Tibial artery (tissue), 4 donors: ENCODE measurements at regions not wholly inside any gene's neighbourhood (a gene's known extent, or its start where the extent isn't known, plus 50 kb on each side); places are given as distances from the start of the nearest gene placed in this dataset.

Experiments
- DNase-seq, 2 donors: peaks; one replicate each; pipeline ENCODE4 v3.0.0-alpha.2; 2019
- H3K27ac ChIP-seq, 2 donors: fragments of 200-600 bp; sonication (generic) in 1 of 2; 1 replicate in 1 of 2; 2 replicates in 1 of 2; pipeline ENCODE4 v1.5.1; 2018 to 2019; ENCODE audit warnings: mild to moderate bottlenecking in 1 of 2
- H3K27me3 ChIP-seq, 2 donors: fragments of 200-600 bp; sonication (generic) in 1 of 2; one replicate each; pipeline versions ENCODE4 v1.5.1 to v1.6.0; 2016 to 2019
- H3K36me3 ChIP-seq, 3 donors: fragments of 200-600 bp; sonication (generic) in 2 of 3; one replicate each; pipeline ENCODE4 v1.5.1; 2016 to 2019; ENCODE audit warnings: mild to moderate bottlenecking in 2 of 3
- H3K4me1 ChIP-seq, 4 donors: fragments of 200-600 bp; sonication (generic) in 2 of 4; 1 replicate in 3 of 4; 2 replicates in 1 of 4; pipeline ENCODE4 v1.5.1; 2016 to 2019
- H3K4me3 ChIP-seq, 2 donors: fragments of 200-600 bp; sonication (generic) in 1 of 2; 1 replicate in 1 of 2; 2 replicates in 1 of 2; pipeline ENCODE4 v1.5.1; 2018 to 2019; ENCODE audit warnings: mild to moderate bottlenecking in 2 of 2
- H3K9me3 ChIP-seq, 3 donors: fragments of 200-600 bp; sonication (generic) in 1 of 3; one replicate each; pipeline ENCODE4 v1.5.1; 2016 to 2019
- intact Hi-C: fragments of 100-400 bp; cut with DNase I; formaldehyde crosslinking; loops from one replicate; pipeline ENCODE4 v1.15.0; 2023; ENCODE audit warnings: low total_unique reads
- TF ChIP-seq, protein P1 (sequence below), 2 experiments: fragments of 200-600 bp in 1 of 2; fragments of 450-650 bp in 1 of 2; IDR thresholded peaks; one replicate each; pipeline ENCODE4 v1.5.1; 2017 to 2019; ENCODE audit warnings: antibody characterized with exemption in 2 of 2, mild to moderate bottlenecking in 1 of 2, moderate library complexity in 1 of 2

DNA sequence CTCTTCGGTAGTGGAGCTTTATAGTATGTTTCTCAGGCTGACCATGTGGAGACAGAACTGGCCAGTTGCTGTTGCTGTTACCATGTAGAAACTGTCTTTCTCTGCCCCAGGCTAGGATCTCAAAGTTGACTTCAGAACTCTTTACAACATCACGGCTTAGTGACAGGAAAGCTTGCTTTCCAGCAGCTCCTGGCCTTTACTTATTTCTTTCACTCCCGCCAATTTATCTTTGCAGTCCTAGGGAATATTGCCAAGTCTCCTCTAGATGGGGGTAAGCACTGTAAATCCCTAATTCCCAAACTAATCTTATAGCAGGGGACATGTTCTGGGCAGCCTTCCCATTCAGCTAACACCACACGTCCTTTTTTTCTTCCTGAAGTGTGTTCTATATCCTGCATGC, 631.6 kb downstream of the SPRY1 start:
- no peak overlapping the region for H3K27ac ChIP-seq
- peaks cover 0 to 41% (median 11%) of the 10 kb centered on the region in 4 donors for H3K4me1 ChIP-seq
- H3K27me3 ChIP-seq: no peaks in the 10 kb centered on the region
- H3K9me3 ChIP-seq: peaks cover 0 to 3% (median 0%) of the 10 kb centered on the region in 3 donors
- no peaks in the 10 kb centered on the region for H3K36me3 ChIP-seq
- TF ChIP-seq, protein P1, sequence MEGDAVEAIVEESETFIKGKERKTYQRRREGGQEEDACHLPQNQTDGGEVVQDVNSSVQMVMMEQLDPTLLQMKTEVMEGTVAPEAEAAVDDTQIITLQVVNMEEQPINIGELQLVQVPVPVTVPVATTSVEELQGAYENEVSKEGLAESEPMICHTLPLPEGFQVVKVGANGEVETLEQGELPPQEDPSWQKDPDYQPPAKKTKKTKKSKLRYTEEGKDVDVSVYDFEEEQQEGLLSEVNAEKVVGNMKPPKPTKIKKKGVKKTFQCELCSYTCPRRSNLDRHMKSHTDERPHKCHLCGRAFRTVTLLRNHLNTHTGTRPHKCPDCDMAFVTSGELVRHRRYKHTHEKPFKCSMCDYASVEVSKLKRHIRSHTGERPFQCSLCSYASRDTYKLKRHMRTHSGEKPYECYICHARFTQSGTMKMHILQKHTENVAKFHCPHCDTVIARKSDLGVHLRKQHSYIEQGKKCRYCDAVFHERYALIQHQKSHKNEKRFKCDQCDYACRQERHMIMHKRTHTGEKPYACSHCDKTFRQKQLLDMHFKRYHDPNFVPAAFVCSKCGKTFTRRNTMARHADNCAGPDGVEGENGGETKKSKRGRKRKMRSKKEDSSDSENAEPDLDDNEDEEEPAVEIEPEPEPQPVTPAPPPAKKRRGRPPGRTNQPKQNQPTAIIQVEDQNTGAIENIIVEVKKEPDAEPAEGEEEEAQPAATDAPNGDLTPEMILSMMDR (IDR thresholded peaks at IDR 0.05): no peak
- intact Hi-C loops: no loop called here
- no peak for DNase-seq
- H3K4me3 ChIP-seq: no peak overlapping the region

DNA sequence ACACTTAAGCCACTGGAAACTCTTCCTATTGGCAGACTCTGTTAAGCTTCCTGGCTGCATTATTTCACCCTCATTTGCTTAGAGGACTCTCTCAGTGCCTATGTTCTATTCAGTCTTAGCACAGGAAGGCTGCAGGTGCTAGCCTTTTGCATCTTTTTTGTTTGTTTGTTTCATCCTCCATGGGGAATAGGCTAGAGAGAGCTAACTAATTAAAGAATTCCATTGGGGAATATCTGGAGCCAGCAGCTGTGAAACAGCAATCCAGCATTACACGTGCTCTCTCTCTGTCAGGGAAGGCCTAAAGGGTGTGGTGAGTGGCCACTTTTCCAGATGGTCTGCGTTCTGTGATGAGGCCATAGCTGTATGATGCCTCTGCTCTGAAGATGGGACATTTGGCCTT, 633.6 kb downstream of the SPRY1 start:
- H3K9me3 ChIP-seq: no peaks in the 10 kb centered on the region
- peak overlapping the region in 1 of 2 donors; percentile 17 for H3K27ac ChIP-seq
- intact Hi-C loops: no loop called here

DNA sequence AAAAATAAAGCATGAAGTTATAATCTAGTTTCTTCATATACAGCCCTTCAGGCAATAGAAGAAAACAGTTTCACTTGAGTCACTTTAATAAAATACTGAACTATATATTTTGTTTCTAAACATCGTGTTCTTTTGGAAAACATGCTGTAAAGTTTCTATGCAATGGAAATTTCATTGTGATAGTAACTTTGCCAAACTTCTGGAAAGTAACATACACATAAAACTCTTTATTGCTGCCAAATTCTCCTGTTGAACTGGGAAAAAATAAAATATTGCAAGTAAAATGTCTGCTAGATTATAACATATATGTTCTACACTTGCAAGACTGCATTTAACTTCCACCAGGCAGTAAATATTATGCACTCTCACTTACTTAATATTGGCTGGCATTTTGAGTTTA, 635.4 kb downstream of the SPRY1 start:
- intact Hi-C loops: no loop called here
- peaks cover 0 to 34% (median 9%) of the 10 kb centered on the region in 4 donors for H3K4me1 ChIP-seq
- no peaks in the 10 kb centered on the region for H3K36me3 ChIP-seq
- H3K27ac ChIP-seq: no peak overlapping the region
- H3K27me3 ChIP-seq: no peaks in the 10 kb centered on the region
- DNase-seq: no peak
- TF ChIP-seq, protein P1 (IDR thresholded peaks at IDR 0.05): no peak
- H3K4me3 ChIP-seq: no peak overlapping the region
- no peaks in the 10 kb centered on the region for H3K9me3 ChIP-seq

More for the DNA sequence above, 633.6 kb downstream of the SPRY1 start:
- Histone ChIP-seq H3K4me3 (no peak overlapping the region), H3K27me3 (no peaks in the 10 kb centered on the region), H3K36me3 (no peaks in the 10 kb centered on the region), H3K4me1 (peaks cover 0 to 40% (median 11%) of the 10 kb centered on the region in 4 donors)
- TF ChIP-seq, protein P1 (IDR thresholded peaks at IDR 0.05): no peak
- peak in 1 of 2 donors; percentile 35 for DNase-seq

DNA sequence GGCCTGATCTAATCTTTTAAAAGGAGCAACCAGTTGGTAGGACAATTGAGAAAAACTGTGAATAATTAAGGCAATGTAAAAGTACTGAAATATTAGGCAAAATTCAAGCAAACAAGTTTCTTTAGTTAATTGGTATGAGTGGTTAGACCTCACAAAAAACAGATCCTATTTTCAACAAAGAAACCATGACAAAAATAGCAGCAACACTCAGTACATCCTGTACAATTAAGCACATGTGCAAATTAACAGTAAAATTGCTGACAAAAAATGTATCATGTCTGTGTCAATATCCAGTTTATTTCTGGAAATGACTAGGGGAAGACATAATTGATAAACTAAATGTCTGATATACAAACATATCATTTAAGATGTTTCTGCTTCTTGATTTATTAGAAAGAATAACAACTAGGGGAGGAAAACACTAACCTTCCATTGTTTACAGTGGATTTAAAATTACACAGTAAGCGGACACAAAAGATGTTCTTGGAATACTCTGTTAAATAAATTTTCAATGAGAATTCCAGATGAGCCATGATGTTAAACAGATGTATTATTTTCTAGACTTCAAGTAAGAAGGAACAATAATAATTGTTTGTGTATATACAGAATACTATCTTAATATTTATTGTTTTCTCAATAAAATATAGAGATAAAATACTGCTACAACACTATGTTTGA, 638.9 kb downstream of the SPRY1 start:
- DNase-seq: no peak
- no peaks in the 10 kb centered on the region for H3K36me3 ChIP-seq
- no peaks in the 10 kb centered on the region for H3K9me3 ChIP-seq
- TF ChIP-seq, protein P1 (IDR thresholded peaks at IDR 0.05): no peak
- H3K4me1 ChIP-seq: peaks cover 0 to 15% (median 0%) of the 10 kb centered on the region in 4 donors
- H3K27ac ChIP-seq: peak overlapping the region in 1 of 2 donors; percentile 28
- H3K4me3 ChIP-seq: no peak overlapping the region
- intact Hi-C loops: no loop called here
- H3K27me3 ChIP-seq: no peaks in the 10 kb centered on the region

DNA sequence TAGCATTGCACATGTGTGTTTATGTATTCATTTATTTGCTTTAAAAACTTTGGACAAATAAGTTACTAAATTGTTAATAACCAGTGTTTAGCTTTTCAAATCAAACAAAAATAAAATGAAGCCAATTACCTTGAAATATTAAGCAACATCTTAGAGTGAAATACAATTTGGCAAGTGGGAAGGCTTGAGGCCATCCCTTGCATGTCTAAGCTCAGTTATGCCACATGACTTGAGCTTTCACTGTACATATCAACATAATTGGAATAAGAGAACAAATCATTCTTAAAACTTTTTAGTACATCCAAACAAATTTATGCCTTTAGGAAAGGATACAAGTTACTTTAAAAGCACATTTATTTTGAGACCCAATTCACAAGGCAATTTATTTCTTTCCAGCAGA, 640.6 kb downstream of the SPRY1 start:
- intact Hi-C loops: no loop called here
- H3K4me3 ChIP-seq: no peak overlapping the region
- DNase-seq: no peak
- no peaks in the 10 kb centered on the region for H3K9me3 ChIP-seq
- peaks cover 0 to 12% (median 0%) of the 10 kb centered on the region in 4 donors for H3K4me1 ChIP-seq
- TF ChIP-seq, protein P1 (IDR thresholded peaks at IDR 0.05): no peak
- no peaks in the 10 kb centered on the region for H3K36me3 ChIP-seq
- peak overlapping the region in 1 of 2 donors; percentile 17 for H3K27ac ChIP-seq
- H3K27me3 ChIP-seq: no peaks in the 10 kb centered on the region
